Ovary (tissue), 3 donors: ENCODE measurements at regions not wholly inside any gene's neighbourhood (a gene's known extent, or its start where the extent isn't known, plus 50 kb on each side); places are given as distances from the start of the nearest gene placed in this dataset.

Experiments used
- CTCF ChIP-seq, 3 donors: fragments of 450-650 bp in 2 of 3; fragments of 200-600 bp in 1 of 3; IDR thresholded peaks; one replicate each; pipeline versions ENCODE4 v1.5.1 to v1.8.0; 2016 to 2022; ENCODE audit warnings: antibody characterized with exemption in 3 of 3, mild to moderate bottlenecking in 1 of 3
- EP300 ChIP-seq: sonication (generic); formaldehyde crosslinking; IDR thresholded peaks from one replicate; pipeline ENCODE4 v1.6.1; 2017; ENCODE audit warnings: antibody characterized with exemption
- donor health status: DM: no; HTN: no; CAD: no.

- TF ChIP-seq CTCF (IDR thresholded peaks at IDR 0.05), result no peak
- no peak for TF ChIP-seq EP300
These were observed 68.0 kb upstream of the CTNNA1 start for GRCh38 chr5:138685193-138685745.
